ENCODE measurements at regions not wholly inside any gene's neighbourhood (a gene's known extent, or its start where the extent isn't known, plus 50 kb on each side); places are given as distances from the start of the nearest gene placed in this dataset.

GRCh38 chr19:29288256-29288655, 75.3 kb upstream of the UQCRFS1 start:
- no peak overlapping the region for H3K4me3 ChIP-seq (ENCODE audit: control insufficient read depth, low read depth, low read length)
- DNase-seq (ENCODE audit: low read depth) = no peak
- TF ChIP-seq CTCF (conservative IDR thresholded peaks at IDR 0.05; ENCODE audit: control insufficient read depth, insufficient read depth, low read depth, low read length) = no peak

- no peak for DNase-seq (ENCODE audit: low read depth)
- no peak for TF ChIP-seq CTCF (conservative IDR thresholded peaks at IDR 0.05; ENCODE audit: control insufficient read depth, insufficient read depth, low read depth, low read length)
- no peak overlapping the region for H3K4me3 ChIP-seq (ENCODE audit: control insufficient read depth, low read depth, low read length)
Observed at GRCh38 chr19:29289020-29289419, 76.1 kb upstream of the UQCRFS1 start.

- no peak for TF ChIP-seq CTCF (conservative IDR thresholded peaks at IDR 0.05; ENCODE audit: control insufficient read depth, insufficient read depth, low read depth, low read length)
- no peak overlapping the region for H3K4me3 ChIP-seq (ENCODE audit: control insufficient read depth, low read depth, low read length)
- no peak for DNase-seq (ENCODE audit: low read depth)
Observed at GRCh38 chr19:29290853-29291252, 77.9 kb upstream of the UQCRFS1 start.

- TF ChIP-seq CTCF (conservative IDR thresholded peaks at IDR 0.05; ENCODE audit: control insufficient read depth, insufficient read depth, low read depth, low read length) = no peak
- no peak overlapping the region for H3K4me3 ChIP-seq (ENCODE audit: control insufficient read depth, low read depth, low read length)
- no peak for DNase-seq (ENCODE audit: low read depth)
Observed at GRCh38 chr19:29292153-29292552, 79.2 kb upstream of the UQCRFS1 start.

- no peak for DNase-seq (ENCODE audit: low read depth)
- TF ChIP-seq CTCF (conservative IDR thresholded peaks at IDR 0.05; ENCODE audit: control insufficient read depth, insufficient read depth, low read depth, low read length) = no peak
- H3K4me3 ChIP-seq (ENCODE audit: control insufficient read depth, low read depth, low read length) = no peak overlapping the region
Observed at GRCh38 chr19:29292562-29292961, 79.6 kb upstream of the UQCRFS1 start.

GRCh38 chr19:29293292-29293691, 80.3 kb upstream of the UQCRFS1 start:
- DNase-seq (ENCODE audit: low read depth) = no peak
- TF ChIP-seq CTCF (conservative IDR thresholded peaks at IDR 0.05; ENCODE audit: control insufficient read depth, insufficient read depth, low read depth, low read length) = no peak
- H3K4me3 ChIP-seq (ENCODE audit: control insufficient read depth, low read depth, low read length) = no peak overlapping the region

GRCh38 chr19:29293736-29294342, 80.9 kb upstream of the UQCRFS1 start:
- no peak overlapping the region for H3K4me3 ChIP-seq (ENCODE audit: control insufficient read depth, low read depth, low read length)
- no peak for TF ChIP-seq CTCF (conservative IDR thresholded peaks at IDR 0.05; ENCODE audit: control insufficient read depth, insufficient read depth, low read depth, low read length)
- DNase-seq (ENCODE audit: low read depth) = no peak
